ENCODE measurements at regions not wholly inside any gene's neighbourhood (a gene's known extent, or its start where the extent isn't known, plus 50 kb on each side); places are given as distances from the start of the nearest gene placed in this dataset.

- TF ChIP-seq CTCF (optimal IDR thresholded peaks at IDR 0.05 in 1 of 3, IDR thresholded peaks at IDR 0.05 in 1 of 3, conservative IDR thresholded peaks at IDR 0.05 in 1 of 3; ENCODE audit: extremely low read depth in 1 of 3, insufficient read depth in 2 of 3, low read length in 3 of 3) (no peak), EZH2 (IDR thresholded peaks at IDR 0.05; ENCODE audit: low read length) (no peak)
These were observed 132.5 kb downstream of the BACH1 start for GRCh38 chr21:29431178-29431577.
